ENCODE measurements at regions not wholly inside any gene's neighbourhood (a gene's known extent, or its start where the extent isn't known, plus 50 kb on each side); places are given as distances from the start of the nearest gene placed in this dataset.

GRCh38 chr17:79388556-79389295 is 222.1 kb downstream of the RBFOX3 start:
- POLR2A ChIA-PET: interaction anchor here (0.6 kb wide), 1 partner anchor 329 kb away, joined by 7 read pairs; no protein-coding TSS in a partner anchor
- CTCF ChIA-PET: no interaction called here

- ChIA-PET CTCF (no interaction called here), POLR2A (no interaction called here)
These were observed 223.1 kb downstream of the RBFOX3 start for GRCh38 chr17:79387783-79388182.

- CTCF ChIA-PET: interaction anchor here (1.0 kb wide), 1 partner anchor 10 kb away, joined by 3 read pairs; no protein-coding TSS in a partner anchor
- POLR2A ChIA-PET: no interaction called here
These were observed 224.8 kb downstream of the RBFOX3 start for GRCh38 chr17:79385962-79386563.

- ChIA-PET CTCF (interaction anchor here (1.3 kb wide), 1 partner anchor 18 kb away, joined by 5 read pairs; no protein-coding TSS in a partner anchor), POLR2A (no interaction called here)
These were observed 228.5 kb downstream of the RBFOX3 start for GRCh38 chr17:79382313-79382712.

GRCh38 chr17:79379700-79380445 is 231.0 kb downstream of the RBFOX3 start:
- ChIA-PET CTCF (no interaction called here), POLR2A (no interaction called here)

GRCh38 chr17:79377230-79377786 is 233.5 kb downstream of the RBFOX3 start:
- ChIA-PET POLR2A (no interaction called here), CTCF (interaction anchor here (0.6 kb wide), 1 partner anchor 316 kb away, joined by 9 read pairs; no protein-coding TSS in a partner anchor)

GRCh38 chr17:79374807-79375206 is 236.0 kb downstream of the RBFOX3 start:
- CTCF ChIA-PET: interaction anchor here (0.6 kb wide), 1 partner anchor 49 kb away, joined by 3 read pairs; no protein-coding TSS in a partner anchor

GRCh38 chr17:79374087-79374689 is 236.7 kb downstream of the RBFOX3 start:
- ChIA-PET CTCF (interaction anchor here (0.6 kb wide), 1 partner anchor 16 kb away, joined by 3 read pairs; no protein-coding TSS in a partner anchor), POLR2A (no interaction called here)

More at GRCh38 chr17:79374807-79375206, 236.0 kb downstream of the RBFOX3 start:
- POLR2A ChIA-PET: no interaction called here

GRCh38 chr17:79372470-79373238 is 238.2 kb downstream of the RBFOX3 start:
- ChIA-PET POLR2A (no interaction called here), CTCF (no interaction called here)

- ChIA-PET CTCF (no interaction called here), POLR2A (no interaction called here)
These were observed 238.9 kb downstream of the RBFOX3 start for GRCh38 chr17:79371984-79372383.

- CTCF ChIA-PET: no interaction called here
- POLR2A ChIA-PET: no interaction called here
These were observed 240.3 kb downstream of the RBFOX3 start for GRCh38 chr17:79370594-79370993.

GRCh38 chr17:79370126-79370525 is 240.7 kb downstream of the RBFOX3 start:
- CTCF ChIA-PET: no interaction called here
- POLR2A ChIA-PET: no interaction called here

- ChIA-PET CTCF (no interaction called here), POLR2A (no interaction called here)
These were observed 241.3 kb downstream of the RBFOX3 start for GRCh38 chr17:79369532-79369931.

- ChIA-PET CTCF (no interaction called here), POLR2A (no interaction called here)
These were observed 241.8 kb downstream of the RBFOX3 start for GRCh38 chr17:79369001-79369400.

- ChIA-PET CTCF (no interaction called here), POLR2A (no interaction called here)
These were observed 242.3 kb downstream of the RBFOX3 start for GRCh38 chr17:79368521-79368920.

- CTCF ChIA-PET: no interaction called here
- POLR2A ChIA-PET: no interaction called here
These were observed 243.8 kb downstream of the RBFOX3 start for GRCh38 chr17:79366988-79367571.

GRCh38 chr17:79365836-79366770 is 244.7 kb downstream of the RBFOX3 start:
- ChIA-PET CTCF (no interaction called here), POLR2A (no interaction called here)

GRCh38 chr17:79365351-79365750 is 245.5 kb downstream of the RBFOX3 start:
- ChIA-PET CTCF (no interaction called here), POLR2A (no interaction called here)

Data from activated CD8-positive, alpha-beta memory T cell treated with anti-CD3 and anti-CD28 coated beads for 36 hours (primary cell).